ENCODE measurements at regions not wholly inside any gene's neighbourhood (a gene's known extent, or its start where the extent isn't known, plus 50 kb on each side); places are given as distances from the start of the nearest gene placed in this dataset.
"Not testable (repeated sequence)": the region's sequence is repeated elsewhere in the genome, so short reads cannot be mapped to it uniquely, and the experiment has no call there.

GRCh38 chr6:49202924-49203536 is 260.0 kb downstream of the MMUT start:
- Histone ChIP-seq H3K4me3 (ENCODE audit: low read length) (no peak overlapping the region), H3K4me1 (ENCODE audit: control insufficient read depth, insufficient read depth, low read length) (no peaks in the 10 kb centered on the region), H3K9ac (ENCODE audit: extremely low read depth, low read length, poor library complexity, severe bottlenecking) (no peak overlapping the region), H3K9me3 (ENCODE audit: control insufficient read depth, low read length) (no peaks in the 10 kb centered on the region), H3K27me3 (ENCODE audit: control insufficient read depth, insufficient read depth, low read length, poor library complexity, severe bottlenecking) (no peaks in the 10 kb centered on the region), H3K36me3 (ENCODE audit: control insufficient read depth, insufficient read depth, low read length) (no peaks in the 10 kb centered on the region), H3K27ac (ENCODE audit: low read depth, low read length) (no peak overlapping the region)
- Mint-ChIP-seq H3K36me3 (ENCODE audit: low read depth) (no peaks in the 10 kb centered on the region), H3K4me3 (no peak overlapping the region), H3K9me3 (no peaks in the 10 kb centered on the region), H3K27ac (no peak overlapping the region), H3K27me3 (ENCODE audit: insufficient read depth) (no peaks in the 10 kb centered on the region), H3K4me1 (no peaks in the 10 kb centered on the region)
- TF ChIP-seq, protein P1, sequence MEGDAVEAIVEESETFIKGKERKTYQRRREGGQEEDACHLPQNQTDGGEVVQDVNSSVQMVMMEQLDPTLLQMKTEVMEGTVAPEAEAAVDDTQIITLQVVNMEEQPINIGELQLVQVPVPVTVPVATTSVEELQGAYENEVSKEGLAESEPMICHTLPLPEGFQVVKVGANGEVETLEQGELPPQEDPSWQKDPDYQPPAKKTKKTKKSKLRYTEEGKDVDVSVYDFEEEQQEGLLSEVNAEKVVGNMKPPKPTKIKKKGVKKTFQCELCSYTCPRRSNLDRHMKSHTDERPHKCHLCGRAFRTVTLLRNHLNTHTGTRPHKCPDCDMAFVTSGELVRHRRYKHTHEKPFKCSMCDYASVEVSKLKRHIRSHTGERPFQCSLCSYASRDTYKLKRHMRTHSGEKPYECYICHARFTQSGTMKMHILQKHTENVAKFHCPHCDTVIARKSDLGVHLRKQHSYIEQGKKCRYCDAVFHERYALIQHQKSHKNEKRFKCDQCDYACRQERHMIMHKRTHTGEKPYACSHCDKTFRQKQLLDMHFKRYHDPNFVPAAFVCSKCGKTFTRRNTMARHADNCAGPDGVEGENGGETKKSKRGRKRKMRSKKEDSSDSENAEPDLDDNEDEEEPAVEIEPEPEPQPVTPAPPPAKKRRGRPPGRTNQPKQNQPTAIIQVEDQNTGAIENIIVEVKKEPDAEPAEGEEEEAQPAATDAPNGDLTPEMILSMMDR (conservative IDR thresholded peaks at IDR 0.05): no peak
- DNase-seq: no peak
- 92 to 95% methylated on average over 2 to 3 of the region's 3 CpGs for WGBS, 2 experiments (ENCODE audit: insufficient coverage in 1 of 2, insufficient read length in 1 of 2)

GRCh38 chr6:49198015-49198414 is 265.0 kb downstream of the MMUT start:
- TF ChIP-seq, protein P1 (conservative IDR thresholded peaks at IDR 0.05): no peak
- no peak overlapping the region for H3K4me3 Mint-ChIP-seq
- no peaks in the 10 kb centered on the region for H3K4me1 ChIP-seq (ENCODE audit: control insufficient read depth, insufficient read depth, low read length)
- H3K27ac ChIP-seq (ENCODE audit: low read depth, low read length): no peak overlapping the region
- no peak overlapping the region for H3K4me3 ChIP-seq (ENCODE audit: low read length)
- no peaks in the 10 kb centered on the region for H3K27me3 Mint-ChIP-seq (ENCODE audit: insufficient read depth)
- H3K27me3 ChIP-seq (ENCODE audit: control insufficient read depth, insufficient read depth, low read length, poor library complexity, severe bottlenecking): no peaks in the 10 kb centered on the region
- DNase-seq: no peak
- no peaks in the 10 kb centered on the region for H3K9me3 Mint-ChIP-seq
- 60% methylated on average over 1 of the region's 1 CpG; no CpG with 5 or more reads in 1 of the 2 experiments for WGBS, 2 experiments (ENCODE audit: insufficient coverage in 1 of 2, insufficient read length in 1 of 2)
- no peaks in the 10 kb centered on the region for H3K36me3 ChIP-seq (ENCODE audit: control insufficient read depth, insufficient read depth, low read length)
- no peak overlapping the region for H3K9ac ChIP-seq (ENCODE audit: extremely low read depth, low read length, poor library complexity, severe bottlenecking)
- H3K4me1 Mint-ChIP-seq: no peaks in the 10 kb centered on the region
- no peaks in the 10 kb centered on the region for H3K36me3 Mint-ChIP-seq (ENCODE audit: low read depth)
- no peak overlapping the region for H3K27ac Mint-ChIP-seq
- no peaks in the 10 kb centered on the region for H3K9me3 ChIP-seq (ENCODE audit: control insufficient read depth, low read length)

DNA sequence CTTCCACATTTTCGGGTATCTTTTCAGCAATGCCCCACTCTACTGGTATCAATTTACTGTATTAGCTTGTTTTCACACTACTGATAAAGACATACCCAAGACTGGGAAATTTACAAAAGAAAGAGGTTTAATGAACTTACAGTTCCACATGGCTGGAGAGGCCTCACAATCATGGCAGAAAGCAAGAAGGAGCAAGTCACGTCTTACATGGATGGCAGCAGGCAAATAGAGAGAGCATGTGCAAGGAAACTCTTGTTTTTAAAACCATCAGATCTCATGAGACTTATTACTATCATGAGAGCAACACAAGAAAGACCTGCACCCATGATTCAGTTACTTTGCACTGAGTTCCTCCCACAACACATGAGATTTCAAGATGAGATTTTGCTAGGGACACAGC is 300.7 kb downstream of the MMUT start:
- DNase-seq; H3K27me3 ChIP-seq (ENCODE audit: control insufficient read depth, insufficient read depth, low read length, poor library complexity, severe bottlenecking); H3K9ac ChIP-seq (ENCODE audit: extremely low read depth, low read length, poor library complexity, severe bottlenecking); H3K4me3 Mint-ChIP-seq; H3K4me3 ChIP-seq (ENCODE audit: low read length); H3K27me3 Mint-ChIP-seq (ENCODE audit: insufficient read depth); H3K4me1 ChIP-seq (ENCODE audit: control insufficient read depth, insufficient read depth, low read length); H3K4me1 Mint-ChIP-seq; H3K36me3 ChIP-seq (ENCODE audit: control insufficient read depth, insufficient read depth, low read length); H3K36me3 Mint-ChIP-seq (ENCODE audit: low read depth); H3K27ac Mint-ChIP-seq; H3K9me3 Mint-ChIP-seq; H3K27ac ChIP-seq (ENCODE audit: low read depth, low read length): not testable (repeated sequence)
- 85 to 96% methylated on average over 2 of the region's 2 CpGs for WGBS, 2 experiments (ENCODE audit: insufficient coverage in 1 of 2, insufficient read length in 1 of 2)
- H3K9me3 ChIP-seq (ENCODE audit: control insufficient read depth, low read length): peaks cover 23% of the 10 kb centered on the region

GRCh38 chr6:49155316-49155715 is 307.7 kb downstream of the MMUT start:
- no peak overlapping the region for H3K4me3 ChIP-seq (ENCODE audit: low read length)
- no peak overlapping the region for H3K4me3 Mint-ChIP-seq

More at GRCh38 chr6:49155316-49155715, 307.7 kb downstream of the MMUT start:
- Histone ChIP-seq H3K9me3 (ENCODE audit: control insufficient read depth, low read length) (no peaks in the 10 kb centered on the region), H3K4me1 (ENCODE audit: control insufficient read depth, insufficient read depth, low read length) (no peaks in the 10 kb centered on the region), H3K36me3 (ENCODE audit: control insufficient read depth, insufficient read depth, low read length) (no peaks in the 10 kb centered on the region), H3K27me3 (ENCODE audit: control insufficient read depth, insufficient read depth, low read length, poor library complexity, severe bottlenecking) (no peaks in the 10 kb centered on the region), H3K27ac (ENCODE audit: low read depth, low read length) (no peak overlapping the region), H3K9ac (ENCODE audit: extremely low read depth, low read length, poor library complexity, severe bottlenecking) (no peak overlapping the region)
- H3K27me3 Mint-ChIP-seq (ENCODE audit: insufficient read depth): no peaks in the 10 kb centered on the region
- H3K9me3 Mint-ChIP-seq: no peaks in the 10 kb centered on the region
- no peak for DNase-seq
- no peak overlapping the region for H3K27ac Mint-ChIP-seq
- H3K36me3 Mint-ChIP-seq (ENCODE audit: low read depth): no peaks in the 10 kb centered on the region
- 69% methylated on average over 2 of the region's 2 CpGs; no CpG with 5 or more reads in 1 of the 2 experiments for WGBS, 2 experiments (ENCODE audit: insufficient coverage in 1 of 2, insufficient read length in 1 of 2)
- no peaks in the 10 kb centered on the region for H3K4me1 Mint-ChIP-seq
- TF ChIP-seq, protein P1 (conservative IDR thresholded peaks at IDR 0.05): no peak

Data from endodermal cell (in vitro differentiated cells).